ENCODE measurements at regions not wholly inside any gene's neighbourhood (a gene's known extent, or its start where the extent isn't known, plus 50 kb on each side); places are given as distances from the start of the nearest gene placed in this dataset.
"Not testable (repeated sequence)": the region's sequence is repeated elsewhere in the genome, so short reads cannot be mapped to it uniquely, and the experiment has no call there.

DNA sequence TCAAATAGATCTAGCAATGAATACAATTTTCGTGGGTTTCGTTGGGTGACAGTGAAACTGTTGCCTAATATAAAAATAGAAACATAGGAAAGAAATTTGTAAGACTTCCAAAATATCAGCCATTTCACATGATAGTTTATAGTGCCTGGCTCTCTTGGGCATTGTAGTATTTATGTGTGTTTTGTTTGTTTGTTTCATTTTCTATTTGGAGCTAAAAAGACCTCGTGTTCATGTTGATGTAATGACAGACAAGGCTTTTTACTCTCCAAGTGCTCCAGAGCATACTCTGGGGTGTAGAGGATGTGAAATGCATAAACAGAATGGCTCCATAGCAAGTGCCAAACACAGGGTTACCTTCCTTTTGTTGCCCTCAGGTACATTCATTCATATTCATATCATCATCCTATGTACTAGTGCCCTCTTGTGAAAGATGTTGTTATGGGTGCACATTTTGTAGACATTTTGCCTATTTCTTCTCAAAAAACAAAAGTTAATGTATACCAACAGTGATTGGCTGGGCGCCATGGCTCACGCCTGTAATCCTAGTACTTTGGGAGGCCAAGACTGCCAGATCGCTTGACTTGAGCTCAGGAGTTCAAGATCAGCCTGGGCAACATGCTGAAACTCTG lies 100.7 kb upstream of the AMOT start:
- Mint-ChIP-seq H3K27ac (no peak overlapping the region), H3K4me3 (no peak overlapping the region), H3K9me3 (no peaks in the 10 kb centered on the region), H3K4me1 (no peaks in the 10 kb centered on the region), H3K36me3 (no peaks in the 10 kb centered on the region), H3K27me3 (no peaks in the 10 kb centered on the region)
- no peak overlapping the region for H3K4me3 ChIP-seq (ENCODE audit: low read depth, low read length)
- no peak for DNase-seq
- ATAC-seq (ENCODE audit: low read depth in 2 of 2) = no peak
- no peaks in the 10 kb centered on the region for H3K9me3 ChIP-seq (ENCODE audit: control insufficient read depth in 2 of 2, low read length in 2 of 2)
- no peaks in the 10 kb centered on the region for H3K4me1 ChIP-seq (ENCODE audit: control insufficient read depth, insufficient read depth, low read length, poor library complexity, severe bottlenecking)
- no peaks in the 10 kb centered on the region for H3K27me3 ChIP-seq (ENCODE audit: control insufficient read depth, insufficient read depth, low read length)
- H3K36me3 ChIP-seq (ENCODE audit: control insufficient read depth, insufficient read depth, low read length) = no peaks in the 10 kb centered on the region
- no peak overlapping the region for H3K27ac ChIP-seq (ENCODE audit: insufficient read depth, low read length, poor library complexity, severe bottlenecking)

DNA sequence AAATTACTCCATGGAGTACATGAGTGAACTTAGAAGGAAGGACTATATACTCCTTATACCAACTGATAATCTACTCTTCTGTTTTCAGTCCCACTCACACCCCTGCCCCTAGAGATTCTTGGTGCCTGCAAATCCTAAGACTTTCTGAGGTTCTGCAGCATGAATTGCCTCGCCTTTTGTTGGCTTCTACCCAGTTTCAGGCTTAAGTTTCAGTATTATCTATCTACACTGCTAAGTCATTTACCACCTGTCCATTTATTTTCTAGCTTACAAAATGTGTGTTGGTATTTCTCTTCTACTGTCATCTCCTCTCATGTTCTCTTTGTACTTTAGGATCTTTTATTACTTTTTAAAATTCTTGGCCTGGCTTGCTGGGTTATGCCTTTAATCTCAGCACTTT lies 94.4 kb upstream of the AMOT start:
- Histone ChIP-seq H3K27ac (ENCODE audit: insufficient read depth, low read length, poor library complexity, severe bottlenecking) (no peak overlapping the region), H3K4me1 (ENCODE audit: control insufficient read depth, insufficient read depth, low read length, poor library complexity, severe bottlenecking) (no peaks in the 10 kb centered on the region), H3K27me3 (ENCODE audit: control insufficient read depth, insufficient read depth, low read length) (no peaks in the 10 kb centered on the region), H3K9me3 (ENCODE audit: control insufficient read depth in 2 of 2, low read length in 2 of 2) (no peaks in the 10 kb centered on the region), H3K36me3 (ENCODE audit: control insufficient read depth, insufficient read depth, low read length) (no peaks in the 10 kb centered on the region), H3K4me3 (ENCODE audit: low read depth, low read length) (no peak overlapping the region)
- Mint-ChIP-seq H3K27me3 (no peaks in the 10 kb centered on the region), H3K4me3 (no peak overlapping the region), H3K4me1 (no peaks in the 10 kb centered on the region), H3K9me3 (peaks cover 0 to 5% (median 0%) of the 10 kb centered on the region in 7 donors), H3K27ac (no peak overlapping the region), H3K36me3 (no peaks in the 10 kb centered on the region)
- DNase-seq (no peak), ATAC-seq (ENCODE audit: low read depth in 2 of 2) (no peak)

DNA sequence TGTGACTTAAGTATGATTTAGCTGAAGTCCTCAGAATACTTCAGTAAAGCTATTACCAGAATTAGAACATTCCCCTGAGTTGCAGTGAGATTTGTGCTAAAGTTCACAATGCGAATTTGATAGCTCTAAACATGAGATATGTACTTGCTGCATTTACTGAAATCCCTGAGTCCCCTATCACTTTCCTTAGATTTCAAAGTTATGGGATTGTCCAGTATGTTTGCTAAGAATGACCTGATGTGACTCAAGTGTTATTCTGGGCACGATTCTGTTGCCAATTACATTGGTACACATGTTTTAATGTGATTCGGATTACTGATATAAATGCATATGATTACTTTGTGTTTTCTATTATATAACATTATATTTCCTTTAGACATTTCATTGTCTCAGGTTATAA lies 91.3 kb upstream of the AMOT start:
- Histone ChIP-seq H3K27ac (ENCODE audit: insufficient read depth, low read length, poor library complexity, severe bottlenecking) (no peak overlapping the region), H3K36me3 (ENCODE audit: control insufficient read depth, insufficient read depth, low read length) (no peaks in the 10 kb centered on the region), H3K4me1 (ENCODE audit: control insufficient read depth, insufficient read depth, low read length, poor library complexity, severe bottlenecking) (no peaks in the 10 kb centered on the region), H3K27me3 (ENCODE audit: control insufficient read depth, insufficient read depth, low read length) (no peaks in the 10 kb centered on the region), H3K4me3 (ENCODE audit: low read depth, low read length) (no peak overlapping the region), H3K9me3 (ENCODE audit: control insufficient read depth in 2 of 2, low read length in 2 of 2) (no peaks in the 10 kb centered on the region)
- ATAC-seq (ENCODE audit: low read depth in 2 of 2) (no peak), DNase-seq (no peak)
- H3K27me3 Mint-ChIP-seq = no peaks in the 10 kb centered on the region
- no peaks in the 10 kb centered on the region for H3K4me1 Mint-ChIP-seq
- no peaks in the 10 kb centered on the region for H3K36me3 Mint-ChIP-seq
- H3K9me3 Mint-ChIP-seq = peaks cover 0 to 5% (median 0%) of the 10 kb centered on the region in 7 donors
- no peak overlapping the region for H3K4me3 Mint-ChIP-seq
- no peak overlapping the region for H3K27ac Mint-ChIP-seq

GRCh38 chrX:112931478-112931877 lies 90.8 kb upstream of the AMOT start:
- Histone ChIP-seq H3K27me3 (ENCODE audit: control insufficient read depth, insufficient read depth, low read length) (no peaks in the 10 kb centered on the region), H3K27ac (ENCODE audit: insufficient read depth, low read length, poor library complexity, severe bottlenecking) (no peak overlapping the region), H3K9me3 (ENCODE audit: control insufficient read depth in 2 of 2, low read length in 2 of 2) (no peaks in the 10 kb centered on the region), H3K4me3 (ENCODE audit: low read depth, low read length) (no peak overlapping the region), H3K36me3 (ENCODE audit: control insufficient read depth, insufficient read depth, low read length) (no peaks in the 10 kb centered on the region), H3K4me1 (ENCODE audit: control insufficient read depth, insufficient read depth, low read length, poor library complexity, severe bottlenecking) (no peaks in the 10 kb centered on the region)
- ATAC-seq (ENCODE audit: low read depth in 2 of 2) (no peak), DNase-seq (no peak)
- Mint-ChIP-seq H3K4me1 (no peaks in the 10 kb centered on the region), H3K27me3 (no peaks in the 10 kb centered on the region), H3K36me3 (no peaks in the 10 kb centered on the region), H3K9me3 (peaks cover 0 to 5% (median 0%) of the 10 kb centered on the region in 7 donors), H3K27ac (no peak overlapping the region), H3K4me3 (no peak overlapping the region)

- H3K9me3 Mint-ChIP-seq; H3K27ac ChIP-seq (ENCODE audit: insufficient read depth, low read length, poor library complexity, severe bottlenecking); H3K27ac Mint-ChIP-seq; H3K4me1 ChIP-seq (ENCODE audit: control insufficient read depth, insufficient read depth, low read length, poor library complexity, severe bottlenecking); ATAC-seq (ENCODE audit: low read depth in 2 of 2); H3K9me3 ChIP-seq (ENCODE audit: control insufficient read depth in 2 of 2, low read length in 2 of 2); H3K4me1 Mint-ChIP-seq; DNase-seq; H3K4me3 ChIP-seq (ENCODE audit: low read depth, low read length); H3K36me3 Mint-ChIP-seq; H3K4me3 Mint-ChIP-seq; H3K36me3 ChIP-seq (ENCODE audit: control insufficient read depth, insufficient read depth, low read length); H3K27me3 Mint-ChIP-seq; H3K27me3 ChIP-seq (ENCODE audit: control insufficient read depth, insufficient read depth, low read length): not testable (repeated sequence)
Measured at GRCh38 chrX:112923381-112923780, 82.8 kb upstream of the AMOT start.

- Histone ChIP-seq H3K27me3 (ENCODE audit: control insufficient read depth, insufficient read depth, low read length) (no peaks in the 10 kb centered on the region), H3K9me3 (ENCODE audit: control insufficient read depth in 2 of 2, low read length in 2 of 2) (no peaks in the 10 kb centered on the region), H3K36me3 (ENCODE audit: control insufficient read depth, insufficient read depth, low read length) (no peaks in the 10 kb centered on the region), H3K27ac (ENCODE audit: insufficient read depth, low read length, poor library complexity, severe bottlenecking) (no peak overlapping the region), H3K4me3 (ENCODE audit: low read depth, low read length) (no peak overlapping the region), H3K4me1 (ENCODE audit: control insufficient read depth, insufficient read depth, low read length, poor library complexity, severe bottlenecking) (no peaks in the 10 kb centered on the region)
- Mint-ChIP-seq H3K36me3 (no peaks in the 10 kb centered on the region), H3K4me1 (no peaks in the 10 kb centered on the region), H3K27ac (no peak overlapping the region), H3K27me3 (no peaks in the 10 kb centered on the region), H3K9me3 (peaks cover 0 to 2% (median 0%) of the 10 kb centered on the region in 7 donors), H3K4me3 (no peak overlapping the region)
- no peak for DNase-seq
- no peak for ATAC-seq (ENCODE audit: low read depth in 2 of 2)
Measured at GRCh38 chrX:112913807-112914206, 73.2 kb upstream of the AMOT start.

DNA sequence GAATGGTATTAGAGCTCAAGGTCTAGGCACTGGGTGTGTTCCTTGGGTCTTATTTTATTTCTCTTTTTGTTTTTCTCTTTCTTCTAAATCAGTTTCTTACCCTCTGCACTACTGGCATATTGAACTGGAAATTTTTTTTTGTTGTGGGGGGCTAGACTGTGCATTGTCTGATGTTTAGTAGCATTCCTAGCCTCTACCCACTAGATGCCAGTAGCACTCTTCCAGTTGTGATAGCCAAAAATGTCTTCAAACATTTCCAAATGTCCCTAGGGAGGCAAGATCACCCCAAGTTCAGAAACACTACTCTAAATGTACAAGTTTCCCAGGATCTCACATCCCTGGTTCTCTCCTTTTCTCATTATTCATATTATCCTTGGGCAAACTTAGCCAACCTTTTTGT lies 69.8 kb upstream of the AMOT start:
- Mint-ChIP-seq H3K9me3 (no peaks in the 10 kb centered on the region), H3K4me1 (no peaks in the 10 kb centered on the region), H3K36me3 (no peaks in the 10 kb centered on the region), H3K4me3 (peak overlapping the region in 1 of 4 donors; percentile 4), H3K27ac (no peak overlapping the region), H3K27me3 (no peaks in the 10 kb centered on the region)
- Histone ChIP-seq H3K4me1 (ENCODE audit: control insufficient read depth, insufficient read depth, low read length, poor library complexity, severe bottlenecking) (no peaks in the 10 kb centered on the region), H3K4me3 (ENCODE audit: low read depth, low read length) (no peak overlapping the region), H3K36me3 (ENCODE audit: control insufficient read depth, insufficient read depth, low read length) (no peaks in the 10 kb centered on the region), H3K9me3 (ENCODE audit: control insufficient read depth in 2 of 2, low read length in 2 of 2) (no peaks in the 10 kb centered on the region), H3K27ac (ENCODE audit: insufficient read depth, low read length, poor library complexity, severe bottlenecking) (no peak overlapping the region), H3K27me3 (ENCODE audit: control insufficient read depth, insufficient read depth, low read length) (no peaks in the 10 kb centered on the region)
- no peak for ATAC-seq (ENCODE audit: low read depth in 2 of 2)
- DNase-seq = no peak

- H3K9me3 Mint-ChIP-seq = no peaks in the 10 kb centered on the region
- H3K4me3 Mint-ChIP-seq = no peak overlapping the region
- H3K36me3 Mint-ChIP-seq = no peaks in the 10 kb centered on the region
- Histone ChIP-seq H3K27me3 (ENCODE audit: control insufficient read depth, insufficient read depth, low read length) (no peaks in the 10 kb centered on the region), H3K27ac (ENCODE audit: insufficient read depth, low read length, poor library complexity, severe bottlenecking) (no peak overlapping the region), H3K9me3 (ENCODE audit: control insufficient read depth in 2 of 2, low read length in 2 of 2) (no peaks in the 10 kb centered on the region), H3K4me1 (ENCODE audit: control insufficient read depth, insufficient read depth, low read length, poor library complexity, severe bottlenecking) (no peaks in the 10 kb centered on the region), H3K36me3 (ENCODE audit: control insufficient read depth, insufficient read depth, low read length) (no peaks in the 10 kb centered on the region), H3K4me3 (ENCODE audit: low read depth, low read length) (no peak overlapping the region)
- H3K27me3 Mint-ChIP-seq = no peaks in the 10 kb centered on the region
- no peaks in the 10 kb centered on the region for H3K4me1 Mint-ChIP-seq
- H3K27ac Mint-ChIP-seq = no peak overlapping the region
- ATAC-seq (ENCODE audit: low read depth in 2 of 2) (no peak), DNase-seq (no peak)
Measured at GRCh38 chrX:112901869-112902725, 61.5 kb upstream of the AMOT start.
